HG02884 (cell line): ENCODE measurements at regions not wholly inside any gene's neighbourhood (a gene's known extent, or its start where the extent isn't known, plus 50 kb on each side); places are given as distances from the start of the nearest gene placed in this dataset.

Source experiments
- ATAC-seq: cut with Tn5 transposase; IDR thresholded peaks from one replicate; pipeline ENCODE4 v1.9.1; 2021; ENCODE audit warnings: mild to moderate bottlenecking, moderate library complexity; ENCODE audit not compliant: unreplicated experiment

DNA sequence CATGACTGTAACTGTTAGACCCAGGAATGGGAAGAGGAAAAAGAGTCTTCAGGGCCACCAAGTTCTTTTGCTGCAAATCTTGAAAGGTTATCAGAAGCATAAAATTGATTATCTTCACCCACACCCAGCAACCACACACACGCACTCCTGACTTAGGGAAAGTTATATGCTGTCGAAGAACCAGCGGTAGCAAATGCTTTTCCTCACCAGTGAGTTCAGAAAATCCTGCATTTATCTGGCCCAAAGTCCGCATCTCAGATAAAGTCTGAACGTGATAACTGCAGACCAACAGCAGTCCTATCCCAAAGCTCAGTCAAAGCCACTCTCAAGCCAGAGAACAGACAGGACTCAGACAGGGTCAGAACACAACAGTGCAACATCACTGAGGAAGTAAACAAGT is 115.6 kb downstream of the IRS2 start:
- ATAC-seq, result no peak

DNA sequence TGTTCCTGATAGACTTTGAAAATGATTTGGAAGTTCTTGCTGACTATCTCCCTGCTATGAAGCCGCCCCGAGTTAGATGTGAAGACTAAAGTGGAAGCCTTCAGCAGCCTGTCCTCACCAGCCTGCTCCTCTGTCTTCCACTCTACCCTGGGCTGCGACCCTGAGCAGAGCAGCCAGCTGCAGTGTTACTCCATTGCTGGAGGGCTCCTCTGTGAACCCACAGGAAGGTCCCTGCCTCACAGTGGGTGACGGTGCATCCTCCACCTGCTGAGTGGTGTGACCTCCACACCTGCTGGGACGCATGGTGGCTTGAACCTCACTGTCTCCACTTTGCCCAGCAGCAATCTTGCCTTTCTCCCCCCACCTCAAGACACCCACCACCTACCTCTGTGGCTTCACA is 116.4 kb downstream of the IRS2 start:
- ATAC-seq, result no peak

DNA sequence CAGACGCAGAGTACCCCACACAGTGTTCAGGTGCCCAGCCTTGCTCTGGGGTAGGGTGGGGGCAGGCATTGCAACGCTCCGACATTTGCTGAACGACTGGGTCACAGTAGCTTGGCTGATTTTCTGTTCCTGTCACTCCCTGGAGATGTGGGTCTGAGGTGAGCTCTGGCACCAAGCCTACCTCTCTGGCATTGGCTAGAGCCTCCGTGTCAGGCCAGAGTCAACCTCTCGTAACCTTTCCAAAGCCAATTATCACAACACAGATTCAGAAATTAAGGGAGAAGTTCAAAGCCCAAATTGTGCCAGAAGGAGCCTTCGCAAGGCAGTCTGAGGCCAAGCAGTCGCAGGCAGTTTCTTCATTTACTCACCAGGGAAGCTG is 117.2 kb downstream of the IRS2 start:
- no peak for ATAC-seq

DNA sequence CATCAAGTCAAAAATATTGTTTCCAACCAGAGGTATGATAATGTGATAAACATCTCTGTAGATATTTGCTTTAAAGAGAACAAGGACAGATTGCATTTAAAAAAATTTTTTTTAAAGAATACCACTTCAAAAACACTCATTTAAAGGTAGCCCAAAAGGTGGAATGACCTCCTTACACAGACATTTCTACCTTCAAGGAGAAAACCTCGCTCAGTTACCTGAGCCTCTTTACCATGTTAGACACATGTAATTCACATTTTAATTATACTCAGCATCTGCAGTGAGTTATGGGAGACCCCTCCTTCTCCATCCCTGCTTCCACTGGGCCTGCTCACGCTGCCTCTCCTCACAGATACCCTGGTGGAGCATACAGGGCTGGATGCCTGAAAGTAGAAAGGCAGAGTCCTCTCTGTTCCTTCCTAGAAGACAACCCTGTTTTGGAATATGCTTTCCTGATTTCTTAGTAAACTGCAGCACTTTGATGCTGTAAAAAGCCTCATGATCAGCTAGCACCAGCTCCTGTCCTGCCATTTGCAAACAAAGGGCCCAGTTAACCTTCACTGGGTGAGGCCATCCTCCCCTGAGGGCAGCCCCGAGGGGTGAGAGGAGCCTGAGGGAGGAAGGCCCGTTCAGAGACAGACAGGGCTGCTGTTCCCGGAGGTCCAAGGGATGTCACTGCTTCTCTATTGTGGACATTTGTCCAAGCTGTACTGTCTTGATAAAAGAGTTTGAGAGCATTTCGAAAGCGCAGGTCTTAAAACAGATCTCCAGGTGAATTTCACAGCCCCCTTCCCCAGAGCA is 117.8 kb downstream of the IRS2 start:
- ATAC-seq, result no peak

DNA sequence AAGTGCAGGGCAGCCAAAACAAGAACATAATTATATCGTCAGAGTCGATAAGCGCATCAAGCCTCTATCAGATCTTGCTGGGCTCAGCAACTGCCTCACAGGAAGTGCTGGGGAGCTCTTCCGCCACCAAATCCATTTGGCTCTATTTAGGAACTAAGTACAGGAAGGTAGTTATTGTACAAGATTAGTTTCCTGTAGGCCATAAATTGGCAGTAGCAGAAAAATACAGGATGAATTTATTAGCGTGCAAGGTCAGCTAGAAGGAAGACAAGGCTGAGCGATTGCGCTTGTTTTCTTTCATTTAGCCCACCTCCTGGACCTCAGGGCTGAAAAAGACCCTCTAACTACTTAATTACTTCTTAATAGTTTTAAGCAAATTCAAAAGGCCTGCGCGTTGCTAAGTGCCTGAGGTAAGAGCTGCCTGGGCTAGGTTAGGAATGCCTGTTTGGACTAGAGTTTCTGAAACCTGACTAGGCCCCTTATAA is 118.5 kb downstream of the IRS2 start:
- ATAC-seq, result no peak

DNA sequence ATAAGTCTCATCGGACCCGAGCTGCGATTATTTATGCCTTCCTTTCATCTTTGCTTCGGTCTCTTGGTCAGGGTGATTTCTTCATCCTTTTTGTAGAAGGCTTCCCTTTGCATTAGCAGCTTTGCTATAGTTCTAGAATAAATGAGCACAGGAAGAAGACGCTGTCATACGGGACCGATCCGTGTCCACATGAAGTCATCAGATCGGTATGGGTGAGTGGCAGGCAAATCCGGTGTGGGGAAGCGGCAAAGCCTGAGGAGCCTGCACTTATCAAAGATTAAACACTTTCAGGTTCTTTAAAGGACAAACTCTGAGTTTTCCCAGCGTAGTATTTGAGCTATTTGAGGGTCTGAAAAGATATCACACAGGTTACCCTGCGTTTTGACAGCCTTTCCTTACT is 119.3 kb downstream of the IRS2 start:
- no peak for ATAC-seq

DNA sequence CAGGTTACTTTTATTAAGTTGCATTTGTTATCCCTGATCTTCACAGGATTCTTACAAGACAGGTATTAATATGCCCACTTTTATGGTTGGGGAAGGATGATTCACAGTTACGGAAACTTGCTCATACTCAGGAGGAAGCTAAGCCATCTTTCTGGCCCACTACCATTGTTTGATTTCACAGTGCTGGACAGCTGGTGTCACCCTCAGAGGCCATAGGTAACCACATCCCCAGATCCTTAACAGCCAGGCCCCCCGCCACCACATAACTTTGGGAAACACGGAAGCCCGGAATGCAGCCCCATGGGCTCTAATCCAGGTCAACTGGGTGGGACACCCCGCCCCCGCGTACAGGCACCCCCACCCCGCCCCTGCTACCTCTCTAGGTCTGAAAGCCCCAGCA is 119.7 kb downstream of the IRS2 start:
- no peak for ATAC-seq

DNA sequence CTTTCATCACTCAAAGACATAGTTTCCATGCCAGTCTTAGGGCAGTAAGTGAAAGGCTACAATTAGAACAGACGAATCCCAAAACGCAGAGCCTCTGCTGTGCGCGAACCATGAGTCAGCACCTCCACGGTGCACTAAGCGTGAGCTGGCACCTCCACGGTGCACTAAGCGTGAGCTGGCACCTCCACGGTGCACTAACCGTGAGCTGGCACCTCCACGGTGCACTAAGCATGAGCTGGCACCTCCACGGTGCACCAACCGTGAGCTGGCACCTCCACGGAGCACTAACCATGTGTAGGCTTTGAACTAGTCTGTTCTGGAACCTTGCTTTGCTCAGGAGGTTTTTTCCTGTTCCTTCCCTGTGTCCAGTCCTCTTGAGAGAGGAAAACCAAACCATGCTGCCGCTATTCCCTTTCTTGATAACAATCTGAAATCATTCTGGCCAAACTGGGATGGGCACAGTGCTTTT is 120.6 kb downstream of the IRS2 start:
- no peak for ATAC-seq

DNA sequence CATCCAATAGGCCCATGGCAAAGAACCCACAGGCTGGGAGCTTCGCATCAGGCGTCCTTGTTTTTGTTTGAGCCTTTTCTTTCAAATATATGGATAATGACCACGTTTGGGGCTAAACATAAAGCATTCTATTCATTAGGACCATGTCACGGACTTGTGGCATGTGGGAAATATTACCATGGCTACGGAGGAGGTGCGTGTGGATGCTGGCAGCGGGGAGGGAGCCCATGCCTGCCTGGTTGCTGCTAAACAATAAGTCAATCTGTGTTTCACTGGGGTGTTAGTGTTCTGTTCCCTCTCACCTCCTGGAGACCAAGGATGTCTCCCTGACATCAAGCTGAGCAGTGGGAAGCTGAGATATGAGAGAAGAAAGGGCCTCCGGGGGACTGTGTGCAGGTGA is 121.1 kb downstream of the IRS2 start:
- no peak for ATAC-seq

DNA sequence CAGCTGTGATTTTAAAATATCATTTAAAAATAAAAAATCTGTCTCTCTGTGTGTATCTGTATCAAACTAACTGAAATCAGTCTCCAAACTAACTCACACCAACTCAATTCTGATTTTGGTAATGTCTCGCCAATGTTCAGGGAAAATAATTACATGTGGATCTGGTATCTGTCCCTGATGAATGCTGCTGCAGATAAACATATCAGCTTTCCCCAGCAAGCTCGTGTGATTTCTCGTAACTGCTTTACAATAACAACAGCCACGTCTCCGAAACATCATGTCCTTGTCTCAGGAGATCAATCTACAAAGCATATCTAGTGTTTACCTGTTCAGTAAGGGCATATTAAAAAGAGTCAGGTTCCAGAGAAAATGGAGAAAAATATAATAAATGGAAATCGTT is 129.0 kb downstream of the IRS2 start:
- ATAC-seq, result no peak

DNA sequence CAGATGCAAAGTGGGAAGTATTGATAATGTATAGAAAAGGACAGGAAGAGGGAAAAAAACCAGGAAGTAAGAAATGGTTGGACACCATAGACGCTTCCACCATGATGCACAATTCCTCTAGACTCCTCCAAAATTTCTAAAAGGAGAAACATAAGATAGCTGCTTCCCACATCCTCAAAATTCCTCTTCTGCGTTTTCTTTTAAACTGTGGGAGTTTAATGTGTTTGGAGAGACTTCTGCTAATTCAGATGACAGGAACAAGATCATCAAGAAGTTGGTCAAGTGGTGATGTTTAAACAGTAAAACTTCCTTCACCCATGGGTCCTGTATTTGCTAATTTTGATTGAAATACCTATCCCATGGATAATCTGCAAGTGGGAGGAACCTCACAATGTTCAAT is 130.2 kb downstream of the IRS2 start:
- ATAC-seq, result no peak

DNA sequence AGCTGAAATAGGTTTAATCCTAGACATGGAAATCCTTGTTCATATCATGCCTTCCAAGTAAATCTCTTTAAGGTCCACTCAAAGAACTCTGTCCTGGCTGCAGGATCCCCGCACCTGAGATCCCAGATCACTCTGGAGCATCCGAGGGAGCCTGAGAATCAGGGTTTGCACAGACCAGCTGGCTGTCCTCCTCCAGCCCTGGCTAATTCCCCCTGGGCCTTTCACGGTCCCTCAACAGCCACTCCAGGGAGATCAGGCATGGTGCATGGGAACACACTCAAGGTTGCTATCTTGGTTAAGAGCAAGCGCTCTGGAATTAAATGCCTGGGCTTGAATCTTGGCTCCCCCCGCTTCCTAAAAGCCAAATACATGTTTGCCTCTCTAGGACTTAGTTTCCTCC is 130.8 kb downstream of the IRS2 start:
- no peak for ATAC-seq

DNA sequence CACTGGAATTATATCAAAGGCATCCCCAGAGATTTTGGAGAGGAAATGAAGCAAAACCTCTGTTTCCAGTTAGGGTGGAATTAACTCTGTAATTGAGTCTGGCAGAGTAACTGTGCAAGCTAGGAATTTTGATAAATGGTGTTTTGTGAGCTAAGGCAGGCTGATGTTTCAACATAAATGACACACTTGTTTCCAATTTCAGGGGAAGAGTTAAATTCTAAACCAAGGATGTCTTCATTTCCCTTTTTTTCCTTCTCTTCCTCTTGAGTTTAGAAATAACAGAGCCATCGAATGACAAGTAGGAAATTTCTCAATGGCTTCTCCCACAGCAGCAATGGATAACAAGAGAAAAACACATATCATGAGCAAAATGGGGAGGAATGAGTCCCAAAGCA is 131.2 kb downstream of the IRS2 start:
- ATAC-seq, result no peak

DNA sequence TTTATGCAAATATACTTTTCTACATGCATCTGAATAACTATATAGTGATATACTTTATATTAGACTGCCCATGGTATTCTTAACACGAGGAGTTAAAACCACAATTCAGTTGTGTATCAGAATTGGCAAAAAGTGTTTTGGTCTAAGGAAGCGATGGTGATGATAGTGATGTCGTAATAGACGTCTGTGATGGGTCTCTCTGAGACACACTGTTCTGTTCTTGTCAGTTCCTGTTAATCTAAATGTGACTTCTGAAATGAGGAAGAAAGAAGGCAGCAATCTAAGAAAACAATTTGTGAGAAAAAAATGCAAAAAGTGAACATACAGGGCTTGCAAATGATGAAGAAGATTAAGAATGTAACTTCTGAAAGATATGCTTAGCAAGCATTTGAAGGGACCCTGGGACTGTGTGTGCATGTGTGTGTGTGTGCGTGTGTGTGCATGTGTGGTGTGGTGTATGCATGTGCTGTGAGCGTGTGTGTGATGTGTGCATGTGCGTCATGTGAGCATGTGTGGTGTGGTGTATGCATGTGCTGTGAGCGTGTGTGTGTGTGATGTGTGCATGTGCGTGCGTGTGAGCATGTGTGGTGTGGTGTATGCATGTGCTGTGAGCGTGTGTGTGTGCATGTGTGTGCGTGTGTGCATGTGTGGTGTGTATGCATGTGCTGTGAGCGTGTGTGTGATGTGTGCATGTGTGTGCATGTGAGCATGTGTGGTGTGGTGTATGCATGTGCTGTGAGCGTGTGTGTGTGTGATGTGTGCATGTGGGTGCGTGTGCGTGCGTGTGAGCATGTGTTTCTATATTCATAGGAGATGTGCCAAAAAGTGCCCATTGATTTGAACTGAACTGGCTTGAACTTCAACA is 131.8 kb downstream of the IRS2 start:
- ATAC-seq, result no peak

DNA sequence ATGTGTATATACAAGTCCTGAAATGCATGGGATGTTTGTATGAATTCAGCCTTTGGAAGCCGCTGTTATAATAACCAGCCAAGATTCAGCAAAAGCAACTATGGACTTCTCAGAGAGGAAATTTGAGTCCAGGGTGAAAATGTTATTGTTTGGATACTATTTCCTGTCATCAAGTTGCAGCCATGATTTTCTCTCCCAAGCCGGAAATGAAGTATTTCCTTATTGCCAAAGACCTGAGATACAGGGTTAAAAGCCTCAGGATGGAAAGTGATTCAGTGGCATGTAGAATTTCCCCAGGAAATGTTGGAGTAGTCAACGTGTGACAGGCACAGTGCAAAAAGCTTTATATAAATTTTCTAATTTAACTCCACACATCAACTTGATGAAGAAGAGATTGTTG is 133.9 kb downstream of the IRS2 start:
- ATAC-seq, result no peak

DNA sequence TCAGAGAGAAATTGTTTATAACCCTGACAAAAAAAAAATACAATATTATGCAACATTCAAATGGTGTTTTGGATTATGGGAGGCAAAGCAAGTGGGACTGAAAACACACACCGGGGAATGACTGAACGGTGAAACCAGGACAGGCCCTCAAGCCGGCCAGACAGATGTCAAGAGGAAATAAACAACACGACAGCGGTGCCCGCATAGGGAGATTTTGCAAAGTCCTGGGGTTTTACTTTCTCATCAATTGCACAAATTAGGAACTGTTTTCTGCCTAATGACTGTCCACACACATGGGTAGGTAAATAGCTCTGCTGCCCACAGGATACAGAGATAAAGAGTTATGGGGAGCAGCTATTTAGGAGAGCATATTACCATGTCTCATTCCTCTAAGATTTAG is 134.5 kb downstream of the IRS2 start:
- no peak for ATAC-seq

DNA sequence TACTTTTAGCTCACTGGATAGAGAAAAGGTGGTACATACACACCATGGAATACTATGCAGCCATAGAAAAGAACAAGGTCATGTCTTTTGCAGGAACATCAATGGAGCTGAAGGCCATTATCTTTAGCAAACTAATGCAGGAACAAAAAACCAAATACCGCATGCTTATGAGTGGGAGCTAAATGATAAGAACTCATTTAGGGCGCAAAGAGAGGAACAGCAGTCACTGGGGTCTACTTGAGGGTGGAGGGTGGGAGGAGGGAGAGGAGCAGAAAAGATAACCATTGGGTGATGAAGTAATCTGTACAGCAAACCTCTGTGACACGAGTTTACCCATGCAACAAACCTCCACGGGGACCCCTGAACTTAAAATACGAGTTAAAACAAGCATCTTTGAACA is 135.1 kb downstream of the IRS2 start:
- ATAC-seq, result no peak

DNA sequence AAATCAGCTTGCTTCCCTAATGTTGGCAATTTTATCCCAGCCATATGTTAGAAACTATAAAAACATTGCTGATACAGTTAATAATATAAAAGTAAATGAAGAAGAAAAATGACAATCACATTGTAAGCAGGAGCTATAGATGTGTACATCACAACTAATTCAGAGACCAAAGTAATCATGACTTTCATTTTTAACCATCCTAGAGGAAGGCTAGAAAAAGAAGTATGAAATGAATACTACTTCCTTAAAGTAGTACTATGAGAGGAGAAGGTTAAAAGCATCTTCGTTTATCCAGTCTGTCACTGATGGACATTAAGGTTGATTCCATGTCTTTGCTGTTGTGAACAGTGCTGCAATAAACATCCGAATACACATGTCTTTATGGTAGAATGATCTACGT is 135.5 kb downstream of the IRS2 start:
- no peak for ATAC-seq

DNA sequence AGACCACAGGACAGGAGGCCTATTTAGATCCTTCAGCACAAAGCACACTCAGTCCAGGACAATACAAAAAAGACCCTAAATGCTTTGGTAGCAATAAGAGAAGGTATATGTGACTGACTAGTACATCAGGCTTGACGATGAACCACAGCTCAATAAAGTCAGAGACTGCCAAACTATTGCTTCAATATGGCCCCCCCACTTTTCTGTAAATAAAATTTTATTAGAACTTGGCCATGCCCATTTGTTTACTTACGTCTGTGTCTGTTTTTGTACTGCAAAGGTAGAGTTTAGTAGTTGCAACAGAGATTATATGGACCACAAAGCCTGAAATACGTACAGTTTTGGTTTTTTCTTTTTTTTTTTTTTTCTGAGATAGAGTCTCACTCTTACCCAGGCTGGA is 136.7 kb downstream of the IRS2 start:
- no peak for ATAC-seq

DNA sequence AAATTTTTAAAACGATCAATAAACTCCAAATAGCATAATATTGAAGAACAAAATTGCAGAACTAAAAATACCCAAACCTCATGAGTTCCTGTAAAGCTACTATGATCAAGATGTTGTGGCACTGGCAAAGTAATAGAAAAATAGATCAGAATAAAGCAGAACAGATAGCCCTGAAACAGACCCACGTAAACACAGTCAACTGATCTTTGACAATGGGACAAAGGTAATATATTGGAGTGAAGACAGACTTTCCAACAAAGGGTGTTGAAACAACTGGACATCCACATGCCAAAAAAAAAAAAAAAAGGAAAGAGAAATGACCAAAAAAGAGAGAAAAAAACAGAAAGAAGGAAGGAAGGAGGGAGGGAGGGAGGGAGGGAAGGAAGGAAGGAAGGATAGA is 138.7 kb downstream of the IRS2 start:
- ATAC-seq, result no peak

DNA sequence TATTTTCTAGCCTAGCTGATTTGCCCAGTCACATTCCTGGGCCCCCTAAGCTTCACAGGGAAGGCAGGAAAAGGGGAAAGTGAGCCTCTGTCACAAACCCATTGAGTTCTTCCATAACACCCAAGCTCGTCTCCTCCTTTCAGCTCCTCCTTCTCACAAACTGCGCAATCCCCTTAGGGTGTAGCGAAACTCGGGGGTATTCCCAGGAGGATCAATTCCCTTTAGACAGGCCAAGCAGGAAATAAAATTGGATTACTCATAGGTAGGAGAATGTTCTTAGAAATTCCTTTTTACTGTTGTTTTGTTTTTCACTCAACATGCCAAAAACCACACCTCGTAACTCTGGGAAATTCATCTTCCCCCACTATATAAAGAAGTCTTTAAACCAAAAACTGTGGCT is 139.3 kb downstream of the IRS2 start:
- ATAC-seq, result no peak

DNA sequence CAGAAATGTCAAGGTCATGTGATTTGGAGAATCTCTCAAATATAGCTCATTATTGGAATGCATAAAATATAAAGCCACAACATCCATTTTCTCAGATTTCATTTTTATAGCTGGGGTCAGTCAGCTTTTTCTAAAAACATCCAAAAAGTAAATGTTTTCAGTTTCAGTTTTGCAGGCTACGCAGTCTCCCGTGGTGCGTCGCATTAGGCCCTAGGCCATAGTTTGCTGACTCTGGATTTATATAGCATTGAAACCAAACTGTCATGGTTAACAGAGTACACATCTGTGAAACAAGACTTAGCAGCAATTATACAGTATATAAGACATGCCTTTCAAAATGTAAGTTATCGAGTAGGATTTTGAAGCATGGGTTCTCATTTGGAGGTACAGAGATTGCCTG is 140.0 kb downstream of the IRS2 start:
- ATAC-seq, result peak; percentile 88
